ENCODE measurements at regions not wholly inside any gene's neighbourhood (a gene's known extent, or its start where the extent isn't known, plus 50 kb on each side); places are given as distances from the start of the nearest gene placed in this dataset.

GRCh38 chr1:30533141-30533540 is 190.2 kb downstream of the MATN1 start:
- H3K4me3 ChIP-seq: no peak overlapping the region
- H3K9me3 ChIP-seq: no peaks in the 10 kb centered on the region
- H3K27me3 ChIP-seq: no peaks in the 10 kb centered on the region
- TF ChIP-seq POLR2AphosphoS5 (IDR thresholded peaks at IDR 0.05) (no peak), POLR2A (IDR thresholded peaks at IDR 0.05) (no peak), EP300 (IDR thresholded peaks at IDR 0.05) (no peak), CTCF (IDR thresholded peaks at IDR 0.05) (no peak)
- no peak overlapping the region for H3K27ac ChIP-seq
- no peaks in the 10 kb centered on the region for H3K4me1 ChIP-seq
- H3K36me3 ChIP-seq: no peaks in the 10 kb centered on the region
- no peak for ATAC-seq (ENCODE audit: low FRiP score in 2 of 2)
- WGBS, 2 donors: 61 to 62% methylated on average over 3 of the region's 3 CpGs
- no peak for DNase-seq

- no peak overlapping the region for H3K27ac ChIP-seq
- no peaks in the 10 kb centered on the region for H3K4me1 ChIP-seq
- WGBS, 2 donors: 77 to 79% methylated on average over 3 of the region's 3 CpGs
- TF ChIP-seq POLR2AphosphoS5 (IDR thresholded peaks at IDR 0.05) (no peak), EP300 (IDR thresholded peaks at IDR 0.05) (no peak), CTCF (IDR thresholded peaks at IDR 0.05) (no peak), POLR2A (IDR thresholded peaks at IDR 0.05) (no peak)
- ATAC-seq (ENCODE audit: low FRiP score in 2 of 2) (no peak), DNase-seq (no peak)
- H3K27me3 ChIP-seq: no peaks in the 10 kb centered on the region
- no peak overlapping the region for H3K4me3 ChIP-seq
- no peaks in the 10 kb centered on the region for H3K9me3 ChIP-seq
- no peaks in the 10 kb centered on the region for H3K36me3 ChIP-seq
These were observed 190.8 kb downstream of the MATN1 start for GRCh38 chr1:30532621-30533020.

GRCh38 chr1:30527511-30528140 is 195.8 kb downstream of the MATN1 start:
- ATAC-seq (ENCODE audit: low FRiP score in 2 of 2): no peak
- Histone ChIP-seq H3K4me3 (no peak overlapping the region), H3K4me1 (no peaks in the 10 kb centered on the region), H3K9me3 (no peaks in the 10 kb centered on the region), H3K27me3 (no peaks in the 10 kb centered on the region), H3K36me3 (no peaks in the 10 kb centered on the region), H3K27ac (no peak overlapping the region)
- no peak for TF ChIP-seq CTCF (IDR thresholded peaks at IDR 0.05)
- no peak for TF ChIP-seq POLR2AphosphoS5 (IDR thresholded peaks at IDR 0.05)
- no peak for TF ChIP-seq POLR2A (IDR thresholded peaks at IDR 0.05)
- no peak for TF ChIP-seq EP300 (IDR thresholded peaks at IDR 0.05)
- 46 to 60% methylated on average over 9 to 13 of the region's 13 CpGs for WGBS, 2 donors
- no peak for DNase-seq

GRCh38 chr1:30526652-30527345 is 196.6 kb downstream of the MATN1 start:
- TF ChIP-seq EP300 (IDR thresholded peaks at IDR 0.05) (no peak), POLR2A (IDR thresholded peaks at IDR 0.05) (no peak), POLR2AphosphoS5 (IDR thresholded peaks at IDR 0.05) (no peak), CTCF (IDR thresholded peaks at IDR 0.05) (no peak)
- Histone ChIP-seq H3K27me3 (no peaks in the 10 kb centered on the region), H3K4me1 (no peaks in the 10 kb centered on the region), H3K36me3 (no peaks in the 10 kb centered on the region), H3K4me3 (no peak overlapping the region), H3K9me3 (no peaks in the 10 kb centered on the region), H3K27ac (no peak overlapping the region)
- 44 to 74% methylated on average over 5 to 6 of the region's 6 CpGs for WGBS, 2 donors
- ATAC-seq (ENCODE audit: low FRiP score in 2 of 2): no peak
- DNase-seq: no peak

All from upper lobe of left lung (tissue), 6 donors.